GM21381 (cell line): ENCODE measurements at regions not wholly inside any gene's neighbourhood (a gene's known extent, or its start where the extent isn't known, plus 50 kb on each side); places are given as distances from the start of the nearest gene placed in this dataset.

Experiments used
- ATAC-seq: cut with Tn5 transposase; IDR thresholded peaks from one replicate; pipeline ENCODE4 v1.9.1; 2021; ENCODE audit warnings: mild to moderate bottlenecking, moderate library complexity; ENCODE audit not compliant: unreplicated experiment

- ATAC-seq, result no peak
Observed at GRCh38 chr2:164182116-164182627, 439.1 kb downstream of the GRB14 start.

- no peak for ATAC-seq
Observed at GRCh38 chr2:164178835-164179465, 442.3 kb downstream of the GRB14 start.

GRCh38 chr2:164164602-164165001 lies 428.8 kb upstream of the FIGN start:
- ATAC-seq, result no peak

- ATAC-seq, result no peak
Observed at GRCh38 chr2:164155558-164155957, 419.8 kb upstream of the FIGN start.

GRCh38 chr2:164151522-164151921 lies 415.7 kb upstream of the FIGN start:
- no peak for ATAC-seq

GRCh38 chr2:164150604-164151003 lies 414.8 kb upstream of the FIGN start:
- ATAC-seq, result no peak

GRCh38 chr2:164146441-164146840 lies 410.6 kb upstream of the FIGN start:
- no peak for ATAC-seq

GRCh38 chr2:164145093-164145987 lies 409.5 kb upstream of the FIGN start:
- ATAC-seq, result no peak

GRCh38 chr2:164143183-164143930 lies 407.5 kb upstream of the FIGN start:
- no peak for ATAC-seq

- no peak for ATAC-seq
Observed at GRCh38 chr2:164142755-164143154, 406.9 kb upstream of the FIGN start.

- no peak for ATAC-seq
Observed at GRCh38 chr2:164141271-164141670, 405.5 kb upstream of the FIGN start.

GRCh38 chr2:164138750-164139149 lies 402.9 kb upstream of the FIGN start:
- no peak for ATAC-seq

- ATAC-seq, result no peak
Observed at GRCh38 chr2:164134336-164134735, 398.5 kb upstream of the FIGN start.

- ATAC-seq, result no peak
Observed at GRCh38 chr2:164127971-164128527, 392.2 kb upstream of the FIGN start.

GRCh38 chr2:164126960-164127660 lies 391.3 kb upstream of the FIGN start:
- no peak for ATAC-seq

- ATAC-seq, result no peak
Observed at GRCh38 chr2:164115806-164116205, 380.0 kb upstream of the FIGN start.

GRCh38 chr2:164114937-164115336 lies 379.1 kb upstream of the FIGN start:
- ATAC-seq, result no peak

- no peak for ATAC-seq
Observed at GRCh38 chr2:164112105-164112504, 376.3 kb upstream of the FIGN start.

- ATAC-seq, result no peak
Observed at GRCh38 chr2:164110515-164110914, 374.7 kb upstream of the FIGN start.

- no peak for ATAC-seq
Observed at GRCh38 chr2:164109006-164109405, 373.2 kb upstream of the FIGN start.
